Ovary (tissue), 3 donors: ENCODE measurements at regions not wholly inside any gene's neighbourhood (a gene's known extent, or its start where the extent isn't known, plus 50 kb on each side); places are given as distances from the start of the nearest gene placed in this dataset.

ENCODE experiments used
- EP300 ChIP-seq: sonication (generic); formaldehyde crosslinking; IDR thresholded peaks from one replicate; pipeline ENCODE4 v1.6.1; 2017; ENCODE audit warnings: antibody characterized with exemption
- POLR2A ChIP-seq: fragments of 450-650 bp; IDR thresholded peaks from one replicate; pipeline ENCODE4 v1.6.1; 2017; ENCODE audit warnings: antibody characterized with exemption, mild to moderate bottlenecking, moderate library complexity
- TF ChIP-seq, protein P1 (sequence below), 3 donors: fragments of 450-650 bp in 2 of 3; fragments of 200-600 bp in 1 of 3; IDR thresholded peaks; one replicate each; pipeline versions ENCODE4 v1.5.1 to v1.8.0; 2016 to 2022; ENCODE audit warnings: antibody characterized with exemption in 3 of 3, mild to moderate bottlenecking in 1 of 3
- donor health status: DM: no; HTN: no; CAD: no.

DNA sequence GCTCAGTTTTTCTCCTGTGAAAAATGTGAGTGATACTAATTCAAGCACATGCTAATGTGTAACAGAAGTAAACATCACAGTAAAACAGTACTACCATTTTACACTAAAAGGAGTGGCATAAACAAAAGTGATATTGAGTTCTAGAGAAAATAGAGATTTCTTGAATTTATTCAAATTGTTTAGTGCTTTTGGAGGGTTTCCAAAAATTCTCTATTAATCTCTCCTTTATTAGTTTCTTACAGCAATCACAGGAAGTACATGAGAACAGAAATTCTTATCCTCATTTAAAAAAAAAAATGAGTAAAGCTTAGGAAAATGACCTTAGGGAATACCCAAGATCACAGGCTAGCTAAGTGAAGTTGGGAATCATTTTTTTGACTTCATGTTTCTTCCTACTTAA is 459.7 kb upstream of the GALNTL6 start:
- TF ChIP-seq, protein P1, sequence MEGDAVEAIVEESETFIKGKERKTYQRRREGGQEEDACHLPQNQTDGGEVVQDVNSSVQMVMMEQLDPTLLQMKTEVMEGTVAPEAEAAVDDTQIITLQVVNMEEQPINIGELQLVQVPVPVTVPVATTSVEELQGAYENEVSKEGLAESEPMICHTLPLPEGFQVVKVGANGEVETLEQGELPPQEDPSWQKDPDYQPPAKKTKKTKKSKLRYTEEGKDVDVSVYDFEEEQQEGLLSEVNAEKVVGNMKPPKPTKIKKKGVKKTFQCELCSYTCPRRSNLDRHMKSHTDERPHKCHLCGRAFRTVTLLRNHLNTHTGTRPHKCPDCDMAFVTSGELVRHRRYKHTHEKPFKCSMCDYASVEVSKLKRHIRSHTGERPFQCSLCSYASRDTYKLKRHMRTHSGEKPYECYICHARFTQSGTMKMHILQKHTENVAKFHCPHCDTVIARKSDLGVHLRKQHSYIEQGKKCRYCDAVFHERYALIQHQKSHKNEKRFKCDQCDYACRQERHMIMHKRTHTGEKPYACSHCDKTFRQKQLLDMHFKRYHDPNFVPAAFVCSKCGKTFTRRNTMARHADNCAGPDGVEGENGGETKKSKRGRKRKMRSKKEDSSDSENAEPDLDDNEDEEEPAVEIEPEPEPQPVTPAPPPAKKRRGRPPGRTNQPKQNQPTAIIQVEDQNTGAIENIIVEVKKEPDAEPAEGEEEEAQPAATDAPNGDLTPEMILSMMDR (IDR thresholded peaks at IDR 0.05), result no peak
- TF ChIP-seq POLR2A (no peak), EP300 (no peak)
